HG02623 (cell line): ENCODE measurements at regions not wholly inside any gene's neighbourhood (a gene's known extent, or its start where the extent isn't known, plus 50 kb on each side); places are given as distances from the start of the nearest gene placed in this dataset.
"Not testable (repeated sequence)": the region's sequence is repeated elsewhere in the genome, so short reads cannot be mapped to it uniquely, and the experiment has no call there.

Experiments
- ATAC-seq: cut with Tn5 transposase; IDR thresholded peaks from one replicate; pipeline ENCODE4 v1.9.1; 2021; ENCODE audit warnings: moderate library complexity; ENCODE audit not compliant: unreplicated experiment

DNA sequence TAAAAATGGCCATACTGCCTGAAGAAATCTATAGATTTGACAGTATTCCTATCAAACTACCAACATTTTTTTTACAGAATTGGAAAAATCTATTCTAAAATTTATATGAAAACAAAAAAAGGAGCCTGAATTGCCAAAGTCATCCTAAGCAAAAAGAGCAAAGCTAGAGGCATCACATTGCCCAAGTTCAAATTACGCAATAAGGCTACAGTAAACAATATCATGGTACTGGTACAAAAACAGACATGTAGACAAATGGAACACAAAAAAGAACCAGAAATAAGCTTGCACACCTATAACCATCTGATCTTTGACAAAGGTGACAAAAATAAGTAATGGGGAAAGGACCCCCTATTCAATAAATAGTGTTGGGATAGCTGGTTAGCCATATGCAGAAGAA, 50.2 kb upstream of the THSD7B start:
- ATAC-seq = no peak

DNA sequence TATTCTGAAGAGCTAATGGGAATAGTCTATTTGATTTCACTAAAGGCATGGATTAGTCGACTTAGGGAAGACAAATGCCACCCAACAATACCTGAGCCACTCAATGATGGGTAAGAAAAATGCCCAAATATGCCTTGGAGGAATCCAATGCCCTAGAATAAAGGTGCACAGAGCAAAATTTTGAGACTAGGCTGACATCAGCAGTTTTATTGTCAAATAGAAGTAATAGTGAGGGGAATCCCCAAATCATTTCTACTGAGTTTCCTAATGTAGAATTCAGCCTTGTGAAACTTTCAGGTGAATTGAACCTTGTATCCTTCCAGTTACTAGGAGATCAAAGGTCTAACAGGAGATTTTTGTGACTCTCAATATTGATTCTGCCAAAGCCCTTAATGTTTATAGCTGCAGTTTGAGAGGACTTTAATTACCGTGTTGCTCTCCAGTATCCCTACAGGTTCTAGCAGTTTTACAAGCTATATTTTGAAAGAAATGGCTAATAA, 50.8 kb upstream of the THSD7B start:
- ATAC-seq = no peak

DNA sequence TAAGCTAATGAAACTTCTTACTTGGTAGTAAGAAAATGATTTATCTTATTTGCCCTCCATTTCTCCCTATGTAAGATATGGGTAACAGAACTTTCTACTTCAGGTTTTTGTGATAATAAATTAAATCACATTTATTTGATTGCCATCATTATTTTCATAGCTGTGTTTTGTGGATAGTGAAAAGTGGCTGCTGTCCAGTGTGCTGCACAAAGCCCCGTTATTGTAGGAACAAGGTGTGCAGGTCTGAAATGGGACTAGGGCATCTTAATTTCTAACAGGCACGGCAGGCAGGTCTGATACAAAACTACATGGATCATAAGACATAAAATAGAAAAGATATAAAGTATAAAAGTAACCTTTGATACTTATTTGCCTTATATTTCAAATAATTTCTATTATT, 51.6 kb upstream of the THSD7B start:
- ATAC-seq = no peak

GRCh38 chr2:136705336-136705735, 60.0 kb upstream of the THSD7B start:
- ATAC-seq = no peak

GRCh38 chr2:136703214-136703613, 62.1 kb upstream of the THSD7B start:
- no peak for ATAC-seq

DNA sequence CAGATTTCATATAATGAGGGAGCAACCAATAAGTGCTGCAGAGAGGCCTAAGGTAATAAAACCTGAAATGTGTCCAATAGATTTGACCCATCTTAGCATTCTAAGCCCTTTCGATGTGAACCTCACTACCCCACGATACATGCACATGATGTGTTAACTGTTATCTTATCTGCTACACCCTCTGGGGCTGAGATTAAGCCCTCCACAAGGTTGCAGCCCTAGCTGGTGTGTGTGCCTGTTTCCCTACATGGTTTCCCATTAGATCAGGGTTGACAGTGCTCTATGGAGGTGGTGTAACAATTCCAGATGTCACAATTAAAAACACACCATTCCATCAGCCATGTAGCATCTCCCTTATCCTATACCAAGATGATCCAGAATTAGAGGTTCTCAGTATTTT, 68.9 kb upstream of the THSD7B start:
- no peak for ATAC-seq

GRCh38 chr2:136693966-136694365, 71.4 kb upstream of the THSD7B start:
- ATAC-seq = no peak

DNA sequence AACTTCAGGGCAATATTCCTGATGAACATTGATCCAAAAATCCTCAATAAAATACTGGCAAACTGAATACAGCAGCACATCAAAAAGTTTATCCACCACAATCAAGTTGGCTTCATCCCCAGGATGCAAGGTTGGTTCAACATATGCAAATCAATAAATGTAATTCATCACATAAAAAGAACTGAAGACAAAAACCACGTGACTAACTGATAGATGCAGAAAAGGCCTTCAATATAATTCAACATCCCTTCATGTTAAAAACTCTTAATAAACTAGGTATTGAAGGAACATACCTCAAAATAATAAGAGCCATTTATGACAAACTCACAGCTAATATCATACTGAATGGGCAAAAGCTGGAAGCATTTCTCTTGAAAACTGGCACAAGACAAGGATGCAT, 85.3 kb upstream of the THSD7B start:
- not testable (repeated sequence) for ATAC-seq

- ATAC-seq = no peak
Observed at GRCh38 chr2:136665736-136666135, 99.6 kb upstream of the THSD7B start.

DNA sequence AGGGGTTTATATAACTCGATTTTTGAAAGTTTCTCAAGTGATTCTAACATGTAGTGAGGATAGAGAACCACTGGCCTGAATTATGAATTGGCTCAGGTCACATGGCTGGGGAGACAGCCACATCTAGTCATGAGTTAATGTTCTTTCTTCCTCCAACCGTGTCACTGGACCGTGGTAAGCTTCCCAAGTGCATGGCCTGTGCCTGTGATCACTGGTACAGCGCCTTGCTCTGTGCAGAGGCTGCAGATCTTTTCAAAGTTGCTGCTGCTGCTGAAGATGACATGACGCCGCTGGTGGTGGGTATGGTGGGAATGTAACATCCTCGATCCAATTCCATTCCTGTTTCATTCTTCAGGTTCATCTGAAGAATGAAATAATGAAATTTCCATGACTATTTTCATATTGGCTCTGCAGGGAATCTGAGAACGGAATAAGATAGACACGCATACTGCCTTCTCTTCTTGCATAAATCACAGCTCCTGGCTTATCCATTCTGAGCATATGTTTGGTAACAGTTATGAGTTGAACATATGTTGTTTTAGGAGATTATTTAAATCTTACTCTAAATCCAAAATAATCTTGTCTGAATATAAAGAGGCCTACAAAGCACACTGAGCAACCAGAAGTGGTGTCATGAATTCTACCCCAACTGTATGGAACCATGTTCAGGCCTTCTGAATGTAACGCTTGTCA, 100.5 kb upstream of the THSD7B start:
- no peak for ATAC-seq

- ATAC-seq = no peak
Observed at GRCh38 chr2:136658201-136658600, 107.1 kb upstream of the THSD7B start.

- ATAC-seq = no peak
Observed at GRCh38 chr2:136653861-136654260, 111.5 kb upstream of the THSD7B start.

DNA sequence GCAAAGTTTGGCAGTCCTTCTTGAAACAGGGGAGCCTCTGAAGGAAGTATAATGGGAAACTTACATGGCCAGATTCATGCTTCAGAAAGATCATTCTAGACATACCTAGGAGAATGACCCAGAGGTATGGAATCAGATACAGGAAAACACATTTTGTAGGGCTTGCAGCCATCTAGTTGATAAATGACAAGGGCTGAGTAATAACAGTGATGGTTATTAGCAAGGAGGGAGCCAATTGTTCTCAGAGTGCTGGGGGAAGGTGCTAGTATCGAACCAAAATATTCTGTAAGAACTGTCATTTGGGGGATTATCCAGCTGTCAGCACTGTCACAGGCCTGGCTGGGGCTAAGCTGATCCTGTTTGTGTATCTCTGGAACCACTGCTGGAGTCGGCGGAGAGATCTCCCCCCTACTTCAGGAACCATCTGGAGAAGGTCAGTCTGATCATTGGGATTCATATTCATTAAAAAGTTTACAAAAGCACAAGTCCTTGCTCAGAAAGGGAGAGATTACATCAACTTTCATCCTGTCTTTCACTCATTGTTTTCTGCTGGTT, 113.8 kb upstream of the THSD7B start:
- ATAC-seq = no peak

- no peak for ATAC-seq
Observed at GRCh38 chr2:136647039-136647438, 118.3 kb upstream of the THSD7B start.

DNA sequence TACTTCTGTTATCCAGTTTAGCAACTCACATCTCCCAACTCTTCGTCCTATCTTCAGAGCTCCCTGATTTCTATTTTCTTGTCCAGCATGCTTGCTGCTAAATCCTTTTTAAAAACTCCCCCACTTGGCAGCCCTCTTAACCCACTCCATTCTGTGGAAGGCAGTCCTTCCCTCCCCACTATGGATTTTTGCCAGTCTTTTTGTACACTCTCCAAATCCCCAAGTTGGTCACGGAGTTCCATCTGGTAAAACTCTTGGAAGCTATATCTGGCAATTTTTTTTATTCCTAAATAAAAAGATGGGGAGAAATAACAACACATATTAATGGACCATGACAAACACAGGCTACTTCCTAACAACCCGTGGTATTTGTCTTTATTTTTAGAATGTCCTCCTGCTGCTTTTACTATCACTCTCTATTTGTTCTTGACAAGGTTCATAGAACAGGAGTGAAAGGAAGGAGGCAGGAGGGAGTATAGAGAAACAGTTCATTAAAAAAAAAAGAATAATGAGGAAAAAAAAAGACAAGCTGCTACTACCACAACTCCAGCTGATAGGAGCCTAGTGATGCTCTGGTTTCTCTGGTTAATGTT, 120.0 kb upstream of the THSD7B start:
- ATAC-seq = no peak

- ATAC-seq = no peak
Observed at GRCh38 chr2:136639651-136640050, 125.7 kb upstream of the THSD7B start.

GRCh38 chr2:136638193-136638592, 127.2 kb upstream of the THSD7B start:
- no peak for ATAC-seq

DNA sequence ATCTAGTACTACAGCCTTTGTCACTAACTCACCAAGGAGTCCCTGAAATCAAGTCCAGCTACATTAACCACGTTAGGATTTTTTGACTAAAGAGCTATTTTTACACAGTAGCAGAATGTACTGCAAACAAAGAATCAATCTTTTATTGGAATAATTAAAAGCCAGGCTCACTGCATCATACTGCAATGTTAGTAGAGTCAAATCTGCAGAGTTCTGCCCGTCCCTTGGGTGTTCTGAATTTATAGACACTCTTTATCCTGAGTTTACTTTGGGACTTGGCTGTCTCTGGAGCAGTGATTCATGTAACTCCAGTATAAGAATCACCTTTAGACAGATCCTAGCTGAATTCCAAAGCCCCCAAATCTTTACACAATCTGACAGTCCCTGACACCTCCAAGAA, 127.9 kb upstream of the THSD7B start:
- no peak for ATAC-seq

DNA sequence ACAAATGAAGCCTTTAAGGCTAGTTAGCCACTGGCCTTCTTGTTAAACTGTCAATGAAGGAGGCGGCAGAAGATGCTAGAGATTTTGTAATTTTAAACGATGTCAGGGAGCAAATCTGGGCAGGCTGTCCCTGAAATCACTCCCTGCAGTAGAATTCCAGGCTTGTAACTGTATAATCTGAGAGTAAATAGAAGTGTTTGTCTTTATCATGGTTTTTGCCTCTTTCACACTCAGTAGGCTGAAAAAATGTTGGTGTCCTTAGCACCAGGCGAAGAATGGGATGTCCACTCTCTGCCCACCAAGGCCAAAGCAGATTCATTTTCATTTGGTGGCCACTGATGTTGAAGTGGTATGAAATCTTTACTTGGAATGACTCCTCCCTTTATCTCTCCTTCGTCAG, 136.9 kb upstream of the THSD7B start:
- no peak for ATAC-seq

DNA sequence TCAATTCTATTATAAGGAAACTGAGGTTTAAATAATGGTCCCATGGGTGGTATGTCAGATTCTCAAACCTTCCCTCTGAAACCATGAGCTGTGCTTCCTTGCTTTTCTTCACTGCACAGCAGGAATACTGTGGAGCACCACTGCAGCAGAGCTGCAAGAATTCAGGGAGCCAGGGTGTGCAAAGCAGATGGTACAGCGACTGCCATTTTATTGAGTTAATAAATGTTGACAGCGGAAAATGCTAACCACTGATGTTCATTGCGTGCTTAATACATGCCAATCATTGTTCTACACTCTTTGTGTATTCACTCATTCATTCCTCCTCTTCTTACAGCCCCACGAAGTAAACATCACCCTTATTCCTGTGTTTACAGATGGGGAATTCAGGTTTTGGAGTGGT, 152.2 kb upstream of the THSD7B start:
- ATAC-seq = no peak

DNA sequence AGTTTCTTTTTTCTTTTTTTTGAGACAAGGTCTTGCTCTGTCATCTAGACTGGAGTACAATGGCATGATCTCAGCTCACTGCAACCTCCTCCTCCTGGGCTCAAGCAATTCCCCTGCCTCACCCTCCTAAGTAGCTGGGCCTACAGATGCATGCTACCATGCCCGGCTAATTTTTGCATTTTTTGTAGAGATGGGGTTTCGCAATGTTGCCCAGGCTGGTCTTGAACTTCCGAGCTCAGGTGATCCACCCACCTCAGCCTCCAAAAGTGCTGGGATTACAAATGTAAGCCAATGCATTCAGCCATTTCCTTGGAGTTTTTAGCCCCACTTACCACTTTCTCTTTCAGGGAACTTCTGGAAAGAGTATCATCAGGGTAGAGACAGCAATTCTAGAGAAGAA, 153.3 kb upstream of the THSD7B start:
- no peak for ATAC-seq

DNA sequence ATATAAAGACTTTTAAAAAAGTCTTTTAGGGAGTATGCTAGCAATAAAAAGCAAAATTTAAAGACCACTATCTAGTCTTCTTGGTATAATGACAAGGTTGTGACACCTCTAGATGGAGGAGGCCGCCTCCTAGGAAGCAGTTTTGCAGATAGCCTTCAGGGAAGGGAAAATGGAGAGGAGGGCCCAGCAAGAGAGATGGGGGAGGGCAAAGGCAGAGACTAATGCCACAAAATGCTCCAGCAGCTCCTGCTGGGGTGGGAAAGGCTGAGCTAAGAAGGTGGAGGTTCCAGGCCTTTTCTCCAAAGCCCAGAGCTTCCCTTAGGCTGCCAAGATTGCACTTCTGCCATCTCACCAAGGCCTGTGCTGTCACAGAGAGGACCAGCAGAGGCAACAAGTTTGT, 153.9 kb upstream of the THSD7B start:
- ATAC-seq = no peak
